Activated T-cell treated with anti-CD3 and anti-CD28 coated beads, Interleukin-2, amount 50 U/mL, for 48 hours (primary cell): ENCODE measurements at regions not wholly inside any gene's neighbourhood (a gene's known extent, or its start where the extent isn't known, plus 50 kb on each side); places are given as distances from the start of the nearest gene placed in this dataset.

Experiments used
- DNase-seq, 2 experiments: peaks; one replicate each; pipeline ENCODE4 v3.0.0-alpha.2; 2020

DNA sequence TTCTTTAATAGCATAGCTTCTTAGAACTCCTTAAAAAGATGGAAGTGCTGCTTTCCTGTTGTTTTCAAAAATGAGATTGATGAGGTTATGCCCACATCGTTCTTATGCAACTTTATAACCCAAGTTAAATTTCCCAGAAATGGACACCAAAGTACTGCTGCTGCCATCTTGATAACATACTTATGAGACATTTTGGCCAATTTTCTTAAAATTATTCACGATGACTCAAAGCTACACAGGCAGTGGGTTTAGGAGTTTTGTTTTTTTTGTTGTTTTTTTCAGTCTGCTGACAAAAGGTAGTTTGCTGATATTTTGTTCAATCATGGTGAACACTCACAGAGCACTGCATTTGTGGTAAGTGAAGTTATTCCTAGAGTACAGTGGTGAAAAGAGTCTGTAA, 54.9 kb upstream of the RFC3 start:
- DNase-seq, result no peak

GRCh38 chr13:33764716-33765115, 53.2 kb upstream of the RFC3 start:
- no peak for DNase-seq

- DNase-seq, result no peak
These were observed 51.4 kb upstream of the RFC3 start for GRCh38 chr13:33766329-33767123.

GRCh38 chr13:33767140-33767539, 50.8 kb upstream of the RFC3 start:
- DNase-seq, result no peak
